GM20000 (cell line): ENCODE measurements at regions not wholly inside any gene's neighbourhood (a gene's known extent, or its start where the extent isn't known, plus 50 kb on each side); places are given as distances from the start of the nearest gene placed in this dataset.

ENCODE experiments used
- DNase-seq: peaks from one replicate; pipeline ENCODE4 v3.0.0; 2012; ENCODE audit warnings: low spot score
- CTCF ChIP-seq: IDR thresholded peaks from 2 replicates; pipeline ENCODE4 v1.5.1; 2012; ENCODE audit warnings: mild to moderate bottlenecking, control low read depth; ENCODE audit errors: extremely low read depth, missing control alignments

- TF ChIP-seq CTCF = no peak
- peak; percentile 25 for DNase-seq
Observed at GRCh38 chr11:95680169-95680929, 109.2 kb downstream of the FAM76B start.

- TF ChIP-seq CTCF = no peak
- DNase-seq = no peak
Observed at GRCh38 chr11:95678988-95679387, 110.6 kb downstream of the FAM76B start.

- no peak for DNase-seq
- no peak for TF ChIP-seq CTCF
Observed at GRCh38 chr11:95676308-95676707, 113.3 kb downstream of the FAM76B start.

GRCh38 chr11:95675585-95675984 lies 114.0 kb downstream of the FAM76B start:
- DNase-seq = no peak

GRCh38 chr11:95674657-95675358 lies 114.8 kb downstream of the FAM76B start:
- no peak for TF ChIP-seq CTCF
- no peak for DNase-seq

More at GRCh38 chr11:95675585-95675984, 114.0 kb downstream of the FAM76B start:
- no peak for TF ChIP-seq CTCF

- no peak for DNase-seq
- no peak for TF ChIP-seq CTCF
Observed at GRCh38 chr11:95671768-95672167, 117.8 kb downstream of the FAM76B start.

- no peak for TF ChIP-seq CTCF
- DNase-seq = no peak
Observed at GRCh38 chr11:95668131-95668530, 121.5 kb downstream of the FAM76B start.
